HEK293 (cell line): ENCODE measurements at regions not wholly inside any gene's neighbourhood (a gene's known extent, or its start where the extent isn't known, plus 50 kb on each side); places are given as distances from the start of the nearest gene placed in this dataset.

ENCODE experiments used
- CTCF ChIA-PET: fragments of 350-600 bp; formaldehyde crosslinking; extraction: SDS; loops from one replicate; lab custom pipeline; 2021; ENCODE audit warnings: antibody characterized with exemption; lab: Yijun Ruan, JAX
- POLR2A ChIA-PET: fragments of 300-600 bp; formaldehyde crosslinking; extraction: SDS; loops from one replicate; lab custom pipeline; 2020; ENCODE audit warnings: antibody characterized with exemption, inconsistent platforms; lab: Yijun Ruan, JAX
- H3K27ac ChIP-seq: fragments of 200-500 bp; sonication (Bioruptor generic); 2 replicates; pipeline ENCODE4 v1.5.1; 2014; ENCODE audit warnings: low read depth, low read length, control low read depth, inconsistent platforms; ENCODE audit errors: extremely low read depth
- H3K36me3 ChIP-seq, 2 experiments: fragments of 200-500 bp in 1 of 2; sonication (Bioruptor generic) in 1 of 2; 1 replicate in 1 of 2; 2 replicates in 1 of 2; pipeline ENCODE4 v1.5.1; 2014 to 2017; ENCODE audit warnings: inconsistent platforms in 2 of 2, low read length in 2 of 2; ENCODE audit not compliant: control insufficient read depth in 2 of 2, insufficient read depth in 1 of 2
- H3K4me1 ChIP-seq: fragments of 200-500 bp; sonication (Bioruptor generic); 2 replicates; pipeline ENCODE4 v1.5.1; 2014; ENCODE audit warnings: mild to moderate bottlenecking, low read length, inconsistent platforms; ENCODE audit not compliant: control insufficient read depth, insufficient read depth
- H3K4me3 ChIP-seq: 2 replicates; pipeline ENCODE4 v1.5.1; 2011; ENCODE audit warnings: low read depth, mild to moderate bottlenecking, control low read depth, low read length, moderate library complexity
- H3K9me3 ChIP-seq: fragments of 200-500 bp; sonication (Bioruptor generic); 2 replicates; pipeline ENCODE4 v1.5.1; 2014; ENCODE audit warnings: low read depth, low read length, inconsistent platforms; ENCODE audit not compliant: control insufficient read depth, insufficient read depth
- GLIS2 ChIP-seq: fragments of 450-650 bp; formaldehyde crosslinking; IDR thresholded peaks from 2 replicates; pipeline ENCODE4 v1.5.1; 2016; ENCODE audit warnings: missing biosample characterization, missing genetic modification characterization
- KLF17 ChIP-seq: fragments of 450-650 bp; formaldehyde crosslinking; IDR thresholded peaks from 2 replicates; pipeline ENCODE4 v1.5.1; 2016; ENCODE audit warnings: missing biosample characterization, missing genetic modification characterization
- RBAK ChIP-seq: fragments of 450-650 bp; formaldehyde crosslinking; IDR thresholded peaks from 2 replicates; pipeline ENCODE4 v1.5.1; 2016; ENCODE audit warnings: missing biosample characterization, missing genetic modification characterization
- SCRT1 ChIP-seq: fragments of 450-650 bp; formaldehyde crosslinking; IDR thresholded peaks from 2 replicates; pipeline ENCODE4 v1.5.1; 2016; ENCODE audit warnings: missing biosample characterization, missing genetic modification characterization, borderline replicate concordance
- SP7 ChIP-seq: fragments of 450-650 bp; formaldehyde crosslinking; IDR thresholded peaks from 2 replicates; pipeline ENCODE4 v1.5.1; 2016; ENCODE audit warnings: missing biosample characterization, missing genetic modification characterization
- ZBTB1 ChIP-seq: fragments of 450-650 bp; formaldehyde crosslinking; IDR thresholded peaks from 2 replicates; pipeline ENCODE4 v1.5.1; 2016; ENCODE audit warnings: missing biosample characterization, missing genetic modification characterization
- ZBTB7A ChIP-seq: fragments of 450-650 bp; formaldehyde crosslinking; IDR thresholded peaks from 2 replicates; pipeline ENCODE4 v1.5.1; 2016; ENCODE audit warnings: low read depth, missing biosample characterization, missing genetic modification characterization
- ZEB2 ChIP-seq: fragments of 450-650 bp; formaldehyde crosslinking; IDR thresholded peaks from 2 replicates; pipeline ENCODE4 v1.5.1; 2016; ENCODE audit warnings: missing biosample characterization, missing genetic modification characterization
- ZNF133 ChIP-seq: fragments of 450-650 bp; formaldehyde crosslinking; IDR thresholded peaks from 2 replicates; pipeline ENCODE4 v1.5.1; 2016; ENCODE audit warnings: missing biosample characterization, missing genetic modification characterization
- ZNF155 ChIP-seq: fragments of 450-650 bp; formaldehyde crosslinking; IDR thresholded peaks from 2 replicates; pipeline ENCODE4 v1.5.1; 2016; ENCODE audit warnings: missing biosample characterization, missing genetic modification characterization
- ZNF19 ChIP-seq: fragments of 450-650 bp; formaldehyde crosslinking; IDR thresholded peaks from 2 replicates; pipeline ENCODE4; 2016; ENCODE audit warnings: missing biosample characterization, missing genetic modification characterization, low read depth
- ZNF211 ChIP-seq: fragments of 450-650 bp; formaldehyde crosslinking; IDR thresholded peaks from 2 replicates; pipeline ENCODE4 v1.5.1; 2016; ENCODE audit warnings: low read depth, missing biosample characterization, missing genetic modification characterization
- ZNF292 ChIP-seq: fragments of 450-650 bp; formaldehyde crosslinking; IDR thresholded peaks from 2 replicates; pipeline ENCODE4 v1.5.1; 2016; ENCODE audit warnings: low read depth, missing biosample characterization, missing genetic modification characterization, borderline replicate concordance
- ZNF335 ChIP-seq: fragments of 450-650 bp; formaldehyde crosslinking; conservative IDR thresholded peaks from 2 replicates; pipeline ENCODE4 v1.5.1; 2016; ENCODE audit warnings: missing biosample characterization, missing genetic modification characterization
- ZNF354C ChIP-seq: fragments of 450-650 bp; formaldehyde crosslinking; IDR thresholded peaks from 2 replicates; pipeline ENCODE4 v1.5.1; 2016; ENCODE audit warnings: missing biosample characterization, missing genetic modification characterization, low read depth, borderline replicate concordance
- ZNF398 ChIP-seq: fragments of 450-650 bp; formaldehyde crosslinking; IDR thresholded peaks from 2 replicates; pipeline ENCODE4 v1.5.1; 2017; ENCODE audit warnings: missing biosample characterization, missing genetic modification characterization
- ZNF501 ChIP-seq: fragments of 450-650 bp; formaldehyde crosslinking; IDR thresholded peaks from 2 replicates; pipeline ENCODE4 v1.5.1; 2016; ENCODE audit warnings: missing biosample characterization, missing genetic modification characterization
- ZNF510 ChIP-seq: fragments of 450-650 bp; formaldehyde crosslinking; IDR thresholded peaks from 2 replicates; pipeline ENCODE4 v1.5.1; 2018; ENCODE audit warnings: mild to moderate bottlenecking, missing genetic modification characterization, missing biosample characterization; ENCODE audit not compliant: insufficient replicate concordance
- ZNF514 ChIP-seq: fragments of 450-650 bp; formaldehyde crosslinking; IDR thresholded peaks from 2 replicates; pipeline ENCODE4 v1.5.1; 2016; ENCODE audit warnings: missing biosample characterization, missing genetic modification characterization
- ZNF580 ChIP-seq: fragments of 450-650 bp; formaldehyde crosslinking; IDR thresholded peaks from 2 replicates; pipeline ENCODE4 v1.5.1; 2016; ENCODE audit warnings: missing biosample characterization, missing genetic modification characterization
- ZNF623 ChIP-seq: fragments of 450-650 bp; formaldehyde crosslinking; IDR thresholded peaks from 2 replicates; pipeline ENCODE4 v1.5.1; 2016; ENCODE audit warnings: missing biosample characterization, missing genetic modification characterization
- ZNF629 ChIP-seq: fragments of 450-650 bp; formaldehyde crosslinking; IDR thresholded peaks from 2 replicates; pipeline ENCODE4 v1.5.1; 2017; ENCODE audit warnings: missing biosample characterization, missing genetic modification characterization
- ZNF843 ChIP-seq: fragments of 450-650 bp; formaldehyde crosslinking; IDR thresholded peaks from 2 replicates; pipeline ENCODE4 v1.5.1; 2016; ENCODE audit warnings: missing biosample characterization, missing genetic modification characterization

GRCh38 chrX:87805829-87806490 lies 288.4 kb downstream of the KLHL4 start:
- Histone ChIP-seq H3K4me3 (no peak overlapping the region), H3K4me1 (no peaks in the 10 kb centered on the region), H3K27ac (no peak overlapping the region), H3K36me3 (no peaks in the 10 kb centered on the region), H3K9me3 (no peaks in the 10 kb centered on the region; the same call in 1 of the 2 replicates)
- ChIA-PET CTCF (no interaction called here), POLR2A (no interaction called here)
- no peak for TF ChIP-seq ZBTB1 (tag by site-specific recombination)
- no peak for TF ChIP-seq ZNF623 (tag by site-specific recombination)
- no peak for TF ChIP-seq SCRT1
- TF ChIP-seq ZNF133 (tag by site-specific recombination) = no peak
- no peak for TF ChIP-seq ZNF514 (tag by site-specific recombination)
- no peak for TF ChIP-seq ZNF398 (tag by site-specific recombination)
- no peak for TF ChIP-seq ZBTB7A
- TF ChIP-seq SP7 (tag by site-specific recombination) = no peak

- H3K4me3 ChIP-seq = no peak overlapping the region
- TF ChIP-seq ZNF510 (tag by site-specific recombination) (no peak), KLF17 (tag by site-specific recombination) (no peak), ZNF155 (tag by site-specific recombination) (no peak), ZNF629 (tag by site-specific recombination) (no peak), ZNF580 (tag by site-specific recombination) (no peak), ZNF292 (tag by site-specific recombination) (no peak), ZNF19 (no peak), RBAK (tag by site-specific recombination) (no peak), ZNF211 (tag by site-specific recombination) (no peak), ZNF501 (no peak), ZNF843 (tag by site-specific recombination) (no peak), ZEB2 (tag by site-specific recombination) (no peak), ZNF335 (no peak), GLIS2 (no peak), ZNF354C (tag by site-specific recombination) (no peak)
- ChIA-PET CTCF (interaction anchor here (0.7 kb wide), 1 partner anchor 491 kb away, joined by 3 read pairs; no protein-coding TSS in a partner anchor), POLR2A (no interaction called here)
- no peaks in the 10 kb centered on the region; the same call in 1 of the 2 replicates for H3K9me3 ChIP-seq
- no peak overlapping the region for H3K27ac ChIP-seq
- H3K4me1 ChIP-seq = no peaks in the 10 kb centered on the region
- no peaks in the 10 kb centered on the region for H3K36me3 ChIP-seq
These were observed 291.1 kb downstream of the KLHL4 start for GRCh38 chrX:87808576-87809243.
